ENCODE measurements at regions not wholly inside any gene's neighbourhood (a gene's known extent, or its start where the extent isn't known, plus 50 kb on each side); places are given as distances from the start of the nearest gene placed in this dataset.
"Not testable (repeated sequence)": the region's sequence is repeated elsewhere in the genome, so short reads cannot be mapped to it uniquely, and the experiment has no call there.

GRCh38 chr14:38973083-38973700, 129.8 kb downstream of the SEC23A start:
- intact Hi-C loops (cut with micrococcal nuclease) = no loop called here

DNA sequence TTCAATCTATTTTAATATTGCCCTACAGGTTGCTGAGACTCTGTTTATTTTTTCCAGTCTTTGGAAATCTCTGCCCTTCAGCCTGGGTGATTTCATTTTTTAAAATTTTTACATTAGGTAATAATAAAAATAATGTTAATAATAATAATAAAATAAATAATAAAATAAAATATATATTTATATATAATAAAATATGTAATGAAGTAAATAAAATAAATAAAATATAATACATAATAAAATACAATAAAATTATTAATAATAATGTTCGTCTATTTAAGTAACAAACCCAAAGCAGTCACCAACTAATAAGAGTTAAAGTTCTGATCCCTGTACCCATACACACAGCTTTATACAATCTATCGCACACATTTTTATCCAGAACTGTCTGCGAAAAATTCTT, 130.5 kb downstream of the SEC23A start:
- intact Hi-C loops (cut with micrococcal nuclease) = no loop called here

GRCh38 chr14:38971258-38971921, 131.6 kb downstream of the SEC23A start:
- intact Hi-C loops (cut with micrococcal nuclease) = no loop called here

DNA sequence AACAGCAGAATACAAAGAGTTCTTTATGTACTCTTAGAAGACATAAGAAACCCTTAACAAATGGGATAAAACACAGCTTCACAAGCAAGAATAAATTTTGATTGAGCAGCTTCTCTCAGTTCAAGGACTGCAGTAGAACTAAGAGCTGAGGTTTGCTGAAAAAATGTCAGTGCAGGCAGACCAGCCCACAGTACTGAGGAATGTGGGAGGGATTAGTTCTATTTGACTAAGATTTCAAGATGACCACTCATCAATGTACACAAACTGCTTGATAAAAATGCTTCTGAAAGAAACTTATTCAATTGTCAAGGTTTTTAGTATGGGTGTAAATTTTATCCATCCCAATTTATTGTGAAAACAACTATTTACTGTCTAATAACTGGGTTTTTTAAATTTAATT, 138.4 kb downstream of the SEC23A start:
- intact Hi-C loops (cut with micrococcal nuclease) = no loop called here

DNA sequence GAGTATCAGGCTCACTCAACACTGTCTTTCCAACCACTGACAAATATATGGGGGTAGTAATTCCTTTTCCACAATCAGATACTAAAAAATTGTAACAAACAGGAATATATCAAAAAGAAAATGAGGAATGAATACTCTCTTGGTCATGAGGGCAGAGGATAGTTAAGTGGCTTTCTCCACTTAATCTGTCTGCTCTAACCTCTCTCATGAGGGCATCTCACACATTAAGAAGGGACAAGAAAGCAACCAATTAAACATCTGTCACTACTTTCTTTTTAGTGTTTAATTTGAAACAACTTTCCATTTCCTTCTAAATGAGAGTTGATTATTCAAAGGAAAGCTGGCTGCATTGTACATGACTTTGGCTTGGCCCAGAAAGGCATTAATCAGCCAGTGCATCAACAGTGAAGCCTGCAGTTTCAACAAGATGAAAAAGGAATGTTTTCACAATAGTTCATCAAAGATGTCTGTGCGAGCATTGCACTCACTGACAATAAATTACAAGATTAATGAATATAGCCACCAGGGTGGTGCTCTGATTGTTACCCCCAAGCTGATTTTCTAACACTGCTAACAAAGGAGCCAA, 142.0 kb downstream of the SEC23A start:
- intact Hi-C loops (cut with micrococcal nuclease) = no loop called here

DNA sequence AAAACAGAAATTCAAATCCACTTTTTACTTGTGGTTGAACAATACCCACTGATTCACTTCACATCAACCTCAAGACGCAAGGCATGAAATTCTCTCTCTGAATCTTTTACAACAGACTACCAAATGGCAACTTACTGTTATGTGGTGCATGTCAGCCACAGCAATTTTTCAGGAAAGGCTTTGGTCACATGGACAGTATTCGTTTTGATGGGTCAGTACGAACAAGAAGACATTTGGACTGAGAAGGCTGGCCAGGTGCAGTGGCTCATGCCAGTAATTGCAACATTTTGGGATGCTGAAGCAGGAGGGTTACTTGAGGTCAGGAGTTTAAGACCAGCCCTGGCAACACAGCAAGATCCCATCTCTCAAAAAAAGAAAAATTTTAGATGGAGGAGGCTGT, 144.0 kb downstream of the SEC23A start:
- intact Hi-C loops (cut with micrococcal nuclease) = no loop called here

DNA sequence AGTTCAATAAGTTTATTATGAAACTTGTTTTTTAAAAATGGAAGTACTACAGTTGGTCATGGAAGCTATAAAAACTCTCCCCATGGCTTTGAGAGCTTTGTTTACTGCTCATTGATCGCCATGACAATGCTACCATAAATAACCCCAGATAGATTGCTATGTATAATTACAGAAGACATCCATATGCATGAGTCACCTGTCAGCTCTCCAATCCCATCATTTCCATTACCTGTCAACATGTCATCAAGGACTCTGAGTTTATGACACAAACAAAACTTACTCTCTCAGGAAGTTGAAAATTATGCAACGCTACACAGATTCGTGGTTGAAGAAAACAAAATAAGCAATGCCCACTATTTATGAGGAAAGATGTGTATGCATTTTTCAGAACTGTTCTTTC, 144.4 kb downstream of the SEC23A start:
- intact Hi-C loops (cut with micrococcal nuclease) = no loop called here

DNA sequence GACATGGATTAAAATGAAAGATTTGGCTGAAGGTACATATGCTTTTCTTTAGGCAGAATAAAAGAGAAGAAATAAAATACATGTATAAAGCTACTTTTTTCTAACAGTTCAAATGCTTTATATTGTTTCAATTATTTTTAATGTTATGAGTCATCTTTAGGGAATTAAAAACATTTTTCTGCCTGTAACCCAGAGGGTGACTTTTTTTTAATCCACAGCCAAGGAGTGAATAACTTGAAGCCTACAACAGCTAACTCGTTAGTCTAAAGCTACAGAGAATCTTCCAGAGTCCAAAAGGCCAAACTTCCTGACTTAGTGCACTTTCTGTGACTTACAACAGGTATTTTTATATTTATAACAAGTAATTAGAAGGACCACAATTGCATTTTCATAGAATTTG, 151.6 kb downstream of the SEC23A start:
- intact Hi-C loops (cut with micrococcal nuclease) = no loop called here

DNA sequence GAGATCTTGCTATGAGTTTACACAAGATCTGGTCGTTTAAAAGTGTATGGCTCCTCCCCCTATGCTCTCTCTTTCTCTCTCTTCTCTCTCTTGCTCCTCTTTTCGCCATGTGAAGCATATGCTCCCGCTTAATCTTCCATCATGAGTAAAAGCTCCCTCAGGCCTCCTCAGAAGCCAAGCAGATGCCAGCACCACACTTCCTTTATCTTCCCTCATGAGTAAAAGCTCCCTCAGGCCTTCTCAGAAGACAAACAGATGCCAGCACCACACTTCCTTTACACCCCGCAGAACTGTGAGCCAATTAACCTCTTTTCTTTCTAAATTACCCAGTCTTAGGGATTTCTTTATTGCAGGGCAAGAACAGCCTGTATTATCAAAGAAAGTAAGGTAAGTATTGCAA, 152.4 kb downstream of the SEC23A start:
- intact Hi-C loops (cut with micrococcal nuclease) = no loop called here

DNA sequence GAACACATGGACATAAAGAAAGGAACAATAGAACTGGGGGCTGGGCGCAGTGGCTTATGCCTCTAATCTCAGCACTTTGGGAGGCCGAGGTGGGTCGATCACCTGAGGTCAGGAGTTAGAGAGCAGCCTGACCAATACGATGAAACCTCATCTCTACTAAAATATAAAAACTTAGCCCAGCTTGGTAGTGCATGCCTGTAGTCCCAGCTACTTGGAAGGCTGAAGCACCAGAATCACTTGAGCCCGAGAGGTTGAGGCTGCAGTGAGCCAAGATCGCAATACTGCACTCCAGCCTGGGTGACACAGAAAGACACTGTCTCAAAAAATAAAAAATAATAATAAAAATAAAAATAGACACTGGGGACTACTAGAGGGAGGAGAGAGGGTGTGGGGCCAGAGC, 154.5 kb downstream of the SEC23A start:
- intact Hi-C loops (cut with micrococcal nuclease) = no loop called here

DNA sequence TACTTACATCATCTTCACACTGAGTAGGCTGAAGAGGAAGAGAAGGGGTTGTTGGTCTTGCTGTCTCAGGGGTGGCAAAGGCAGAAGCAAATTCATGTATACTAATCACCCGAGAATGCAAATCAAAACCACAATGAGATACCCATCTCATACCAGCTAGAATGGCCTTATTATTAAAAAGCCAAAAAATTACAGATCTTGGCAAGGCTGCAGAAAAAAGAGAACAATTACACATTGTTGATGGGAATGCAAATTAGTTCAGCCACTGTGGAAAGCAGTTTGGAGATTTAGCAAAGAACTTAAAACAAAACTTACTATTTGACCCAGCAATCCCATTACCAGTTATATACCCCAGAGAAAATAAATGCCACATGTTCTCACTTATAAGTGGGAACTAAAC, 154.9 kb downstream of the SEC23A start:
- intact Hi-C loops (cut with micrococcal nuclease) = no loop called here

DNA sequence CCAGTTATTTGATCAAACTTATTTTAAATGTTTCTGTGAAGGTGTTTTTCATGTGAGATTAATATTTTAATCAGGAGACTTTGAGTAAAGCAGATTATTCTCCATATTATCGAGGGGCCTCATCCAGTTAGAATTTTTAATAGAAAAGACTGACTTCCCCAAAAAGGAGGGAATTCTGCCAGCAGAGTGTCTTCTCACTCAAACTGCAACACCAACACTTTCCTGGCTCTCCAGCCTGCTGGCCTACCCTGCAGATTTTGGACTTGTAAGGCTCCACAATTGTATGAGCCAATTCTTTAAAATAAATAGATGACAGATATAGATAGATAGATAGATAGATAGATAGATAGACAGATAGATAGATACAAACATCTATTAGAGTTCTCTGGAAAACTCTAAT, 155.7 kb downstream of the SEC23A start:
- intact Hi-C loops (cut with micrococcal nuclease) = no loop called here

- intact Hi-C loops (cut with micrococcal nuclease) = no loop called here
Observed at GRCh38 chr14:38944691-38945090, 158.3 kb downstream of the SEC23A start.

DNA sequence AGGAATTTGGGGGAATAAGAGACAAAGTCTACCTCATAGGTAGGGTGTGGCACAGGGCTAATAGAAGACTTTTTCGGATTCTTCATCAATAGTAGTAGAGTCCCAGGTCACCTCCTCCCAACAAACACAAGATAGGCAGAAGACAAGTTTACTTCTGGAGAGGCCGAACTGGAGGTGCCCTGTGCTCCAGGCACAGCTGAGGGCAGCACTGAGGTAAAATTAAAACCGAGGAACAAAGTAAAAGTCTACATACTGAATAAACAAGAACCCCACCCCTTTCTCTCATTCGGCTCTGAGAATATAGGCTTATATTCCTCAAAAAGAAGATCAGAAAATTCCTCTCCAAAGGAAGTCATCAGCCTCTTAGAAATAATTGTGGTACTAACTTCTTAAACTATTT, 161.5 kb downstream of the SEC23A start:
- intact Hi-C loops (cut with micrococcal nuclease) = no loop called here

DNA sequence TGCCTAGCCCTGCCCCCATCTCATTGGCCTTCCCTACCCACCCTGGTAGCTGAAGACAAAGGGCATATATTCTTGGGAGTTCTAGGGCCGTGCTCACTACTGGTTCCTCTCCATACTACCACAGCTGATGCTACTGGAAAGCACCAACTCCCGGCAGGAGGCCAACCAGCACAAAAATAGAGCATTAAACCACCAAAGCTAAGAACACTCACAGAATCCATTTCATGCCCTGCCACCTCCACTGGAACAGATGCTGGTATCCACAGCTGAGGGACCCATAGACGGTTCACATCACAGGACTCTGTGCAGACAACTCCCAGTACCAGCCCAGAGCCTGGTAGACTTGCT, 170.4 kb downstream of the SEC23A start:
- intact Hi-C loops (cut with micrococcal nuclease) = not testable (repeated sequence)

GRCh38 chr14:38931969-38932652, 170.9 kb downstream of the SEC23A start:
- intact Hi-C loops (cut with micrococcal nuclease) = no loop called here

- intact Hi-C loops (cut with micrococcal nuclease) = no loop called here
Observed at GRCh38 chr14:38930898-38931297, 172.1 kb downstream of the SEC23A start.

DNA sequence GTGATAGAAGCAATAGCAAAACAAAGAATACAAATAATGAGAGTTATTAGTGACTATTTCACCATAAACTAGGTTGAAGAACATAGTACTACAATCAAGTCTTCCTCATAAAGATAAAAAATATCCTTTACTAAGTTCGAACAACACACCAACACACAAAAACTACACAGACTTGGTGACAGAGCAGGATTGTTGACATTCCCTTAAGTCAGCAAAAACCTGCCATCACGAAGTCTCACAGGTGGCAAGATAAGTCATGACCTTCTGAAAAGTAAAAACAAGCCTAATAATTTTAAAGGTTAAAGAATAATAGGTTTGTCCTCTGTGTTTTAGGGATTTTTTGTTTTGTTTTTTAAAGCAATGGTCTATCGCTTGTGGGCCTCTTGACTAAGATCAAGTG, 173.0 kb downstream of the SEC23A start:
- intact Hi-C loops (cut with micrococcal nuclease) = no loop called here

DNA sequence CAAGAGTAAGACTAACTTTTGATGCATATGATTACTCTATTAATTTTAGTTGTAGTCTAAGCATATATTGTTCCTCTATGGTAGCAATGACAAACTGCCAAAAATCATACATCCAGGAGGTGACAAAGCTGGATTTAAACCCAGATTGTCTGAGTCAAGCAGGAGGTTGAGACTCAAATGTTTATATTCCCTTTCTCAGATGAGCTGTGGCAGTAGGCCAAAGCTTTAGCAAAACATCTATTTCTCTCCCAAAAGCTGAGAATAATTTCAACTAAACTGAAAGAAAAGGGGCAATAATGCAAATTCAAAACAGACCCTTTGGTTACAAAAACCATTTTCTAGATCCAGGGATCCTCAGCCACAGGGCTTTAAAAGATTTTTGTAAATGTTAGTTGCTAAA, 173.6 kb downstream of the SEC23A start:
- intact Hi-C loops (cut with micrococcal nuclease) = no loop called here

DNA sequence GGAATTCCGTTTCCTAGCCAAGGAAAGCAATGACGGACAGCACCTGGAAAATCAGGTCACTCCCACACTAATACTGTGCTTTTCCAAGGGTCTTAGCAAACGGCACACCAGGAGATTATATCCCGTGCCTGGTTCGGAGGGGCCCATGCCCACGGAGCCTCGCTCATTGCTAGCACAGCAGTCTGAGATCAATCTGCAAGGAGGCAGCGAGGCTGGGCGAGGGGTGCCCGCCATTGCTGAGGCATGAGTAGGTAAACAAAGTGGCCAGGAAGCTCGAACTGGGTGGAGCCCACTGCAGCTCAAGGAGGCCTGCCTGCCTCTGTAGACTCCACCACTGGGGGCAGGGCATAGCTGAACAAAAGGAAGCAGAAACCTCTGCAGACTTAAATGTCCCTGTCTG, 181.1 kb downstream of the SEC23A start:
- intact Hi-C loops (cut with micrococcal nuclease) = not testable (repeated sequence)

GRCh38 chr14:38915125-38915524, 187.9 kb downstream of the SEC23A start:
- intact Hi-C loops (cut with micrococcal nuclease) = no loop called here

DNA sequence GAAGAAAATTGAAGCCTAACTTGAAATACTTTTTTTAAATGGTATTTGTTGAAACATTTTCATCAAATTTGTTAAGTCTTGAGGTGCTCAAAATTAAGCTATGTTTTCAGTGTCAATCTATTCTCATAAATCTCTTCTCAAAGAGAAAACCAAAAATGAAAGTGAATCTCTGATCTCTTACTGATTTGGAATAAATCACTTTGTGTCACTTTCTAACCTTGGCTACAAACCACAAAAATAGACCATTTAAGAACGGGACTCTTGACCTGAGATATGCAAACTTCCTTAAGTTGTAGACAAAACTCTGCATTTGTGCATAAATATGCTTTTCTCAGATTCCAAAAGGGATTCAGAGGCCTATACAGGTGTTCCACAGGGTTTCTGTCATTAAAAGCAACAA, 192.9 kb downstream of the SEC23A start:
- intact Hi-C loops (cut with micrococcal nuclease) = no loop called here

GRCh38 chr14:38904959-38905358, 198.1 kb downstream of the SEC23A start:
- intact Hi-C loops (cut with micrococcal nuclease) = no loop called here

Measured in T-helper 2 cell treated with Interferon-gamma antibody and Interleukin-4, amounts not matched to agents 100 ng/mL and 5 ng/mL, for 36 hours (primary cell).